GM23338 (cell line): ENCODE measurements at regions not wholly inside any gene's neighbourhood (a gene's known extent, or its start where the extent isn't known, plus 50 kb on each side); places are given as distances from the start of the nearest gene placed in this dataset.
"Not testable (repeated sequence)": the region's sequence is repeated elsewhere in the genome, so short reads cannot be mapped to it uniquely, and the experiment has no call there.

Source experiments
- ATAC-seq: fragments of 200-7000 bp; cut with Tn5 transposase; 3 replicates; pipeline ENCODE4 v1.9.1; 2020
- DNase-seq: peaks from one replicate; pipeline ENCODE4 v3.0.0-alpha.2; 2015; ENCODE audit warnings: low spot score
- H2AFZ ChIP-seq: fragments of 200-600 bp; sonication (generic); 2 replicates; pipeline ENCODE4 v1.8.0; 2016; ENCODE audit warnings: antibody characterized with exemption, mild to moderate bottlenecking, moderate library complexity
- H3F3A ChIP-seq: fragments of 200-600 bp; sonication (generic); replicated peaks from 2 replicates; pipeline ENCODE4 v1.8.0; 2017; ENCODE audit warnings: antibody characterized with exemption, mixed run types, low read depth
- H3K27ac ChIP-seq: fragments of 200-600 bp; sonication (generic); 2 replicates; pipeline ENCODE4 v1.6.1; 2016; ENCODE audit warnings: low read depth
- H3K27me3 ChIP-seq: fragments of 200-600 bp; sonication (generic); 2 replicates; pipeline ENCODE4 v1.8.0; 2016; ENCODE audit warnings: mild to moderate bottlenecking, mixed run types, moderate library complexity; ENCODE audit not compliant: insufficient read depth
- H3K36me3 ChIP-seq: fragments of 200-600 bp; sonication (generic); 2 replicates; pipeline ENCODE4 v1.8.0; 2016; ENCODE audit warnings: mild to moderate bottlenecking; ENCODE audit not compliant: insufficient read depth
- H3K4me1 ChIP-seq: fragments of 200-600 bp; sonication (generic); 2 replicates; pipeline ENCODE4 v1.8.0; 2016; ENCODE audit warnings: mild to moderate bottlenecking, moderate library complexity; ENCODE audit not compliant: insufficient read depth
- H3K4me2 ChIP-seq: fragments of 200-600 bp; sonication (generic); 2 replicates; pipeline ENCODE4 v1.7.1; 2017; ENCODE audit warnings: mixed run types
- H3K4me3 ChIP-seq: fragments of 200-600 bp; sonication (generic); 2 replicates; pipeline ENCODE4 v1.6.1; 2016; ENCODE audit warnings: mixed run types
- H3K79me2 ChIP-seq: fragments of 200-600 bp; sonication (generic); replicated peaks from 2 replicates; pipeline ENCODE4 v1.8.0; 2017; ENCODE audit warnings: mild to moderate bottlenecking; ENCODE audit not compliant: insufficient read depth
- H3K9me2 ChIP-seq: fragments of 200-600 bp; sonication (generic); 2 replicates; pipeline ENCODE4 v1.8.0; 2017; ENCODE audit not compliant: insufficient read depth
- H4K20me1 ChIP-seq: fragments of 200-600 bp; sonication (generic); replicated peaks from 2 replicates; pipeline ENCODE4 v1.8.0; 2017; ENCODE audit warnings: mild to moderate bottlenecking; ENCODE audit not compliant: insufficient read depth
- H3K27ac Mint-ChIP-seq: 2 replicates; pipeline ENCODE4 v1.8.0; 2020; ENCODE audit warnings: inconsistent platforms, mild to moderate bottlenecking, moderate library complexity, mixed read lengths
- H3K27me3 Mint-ChIP-seq: 3 replicates; pipeline ENCODE4 v1.8.0; 2022; ENCODE audit warnings: low read depth, mild to moderate bottlenecking, moderate library complexity, mixed read lengths, inconsistent platforms; ENCODE audit not compliant: insufficient read depth, poor library complexity
- H3K36me3 Mint-ChIP-seq: 3 replicates; pipeline ENCODE4 v1.8.0; 2021; ENCODE audit warnings: low read depth, mild to moderate bottlenecking, inconsistent platforms, moderate library complexity, mixed read lengths
- H3K4me1 Mint-ChIP-seq: 3 replicates; pipeline ENCODE4 v1.8.0; 2020; ENCODE audit warnings: mild to moderate bottlenecking, inconsistent platforms, mixed read lengths
- H3K4me3 Mint-ChIP-seq: 3 replicates; pipeline ENCODE4 v1.8.0; 2021; ENCODE audit warnings: moderate library complexity, mild to moderate bottlenecking, inconsistent platforms, mixed read lengths
- H3K9me3 Mint-ChIP-seq: 3 replicates; pipeline ENCODE4 v1.8.0; 2020; ENCODE audit warnings: moderate library complexity, mild to moderate bottlenecking, inconsistent platforms, mixed read lengths

- H4K20me1 ChIP-seq, H3K79me2 ChIP-seq, H3F3A ChIP-seq, H3K4me2 ChIP-seq, H3K36me3 ChIP-seq, H3K4me3 ChIP-seq, H3K27me3 ChIP-seq, H3K4me3 Mint-ChIP-seq, H2AFZ ChIP-seq, ATAC-seq, DNase-seq, H3K9me2 ChIP-seq, H3K4me1 ChIP-seq, H3K4me1 Mint-ChIP-seq, H3K27ac ChIP-seq, H3K27ac Mint-ChIP-seq: not testable (repeated sequence)
- Mint-ChIP-seq H3K9me3 (peaks cover 80% of the 10 kb centered on the region), H3K27me3 (peaks cover 11% of the 10 kb centered on the region), H3K36me3 (peaks cover 29% of the 10 kb centered on the region)
Measured at GRCh38 chr7:56828078-56828860, 304.0 kb downstream of the ZNF479 start.

GRCh38 chr7:56827539-56827938, 304.7 kb downstream of the ZNF479 start:
- not testable (repeated sequence) for H3K27ac Mint-ChIP-seq, H3K4me1 Mint-ChIP-seq, H3K27me3 ChIP-seq, H3F3A ChIP-seq, H3K4me3 Mint-ChIP-seq, H3K27ac ChIP-seq, H3K4me2 ChIP-seq, H3K4me3 ChIP-seq, H3K79me2 ChIP-seq, DNase-seq, H3K4me1 ChIP-seq, H3K9me2 ChIP-seq, ATAC-seq, H2AFZ ChIP-seq, H4K20me1 ChIP-seq, H3K36me3 ChIP-seq
- H3K36me3 Mint-ChIP-seq: peaks cover 29% of the 10 kb centered on the region
- H3K9me3 Mint-ChIP-seq: peaks cover 79% of the 10 kb centered on the region
- peaks cover 11% of the 10 kb centered on the region for H3K27me3 Mint-ChIP-seq

DNA sequence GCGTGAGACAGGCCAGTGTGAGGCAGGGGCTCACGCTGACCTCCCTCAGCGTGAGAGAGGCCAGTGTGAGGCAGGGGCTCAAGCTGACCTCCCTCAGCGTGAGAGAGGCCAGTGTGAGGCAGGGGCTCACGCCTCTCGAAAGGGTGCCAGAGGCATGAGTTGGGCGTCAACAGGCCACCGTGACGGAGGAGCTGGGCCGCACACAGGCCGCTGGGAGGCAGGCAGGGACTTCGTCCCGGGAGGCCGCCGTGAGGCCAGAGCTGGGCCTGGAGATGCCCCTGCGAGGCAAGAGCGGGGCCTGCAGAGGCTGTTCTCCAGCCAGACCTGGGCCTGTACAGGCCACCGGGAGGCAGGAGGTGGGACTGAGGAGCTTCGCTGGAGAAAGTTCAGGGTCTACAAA, 305.7 kb downstream of the ZNF479 start:
- H3K4me2 ChIP-seq, H4K20me1 ChIP-seq, H3F3A ChIP-seq, H3K36me3 ChIP-seq, ATAC-seq, H3K4me1 ChIP-seq, H3K79me2 ChIP-seq, H3K27me3 ChIP-seq, H3K4me3 Mint-ChIP-seq, H3K4me1 Mint-ChIP-seq, H3K4me3 ChIP-seq, DNase-seq, H3K27ac ChIP-seq, H2AFZ ChIP-seq, H3K9me2 ChIP-seq, H3K27ac Mint-ChIP-seq: not testable (repeated sequence)
- Mint-ChIP-seq H3K27me3 (peaks cover 11% of the 10 kb centered on the region), H3K36me3 (peaks cover 25% of the 10 kb centered on the region), H3K9me3 (peaks cover 71% of the 10 kb centered on the region)

- not testable (repeated sequence) for H3F3A ChIP-seq, H3K4me3 Mint-ChIP-seq, H4K20me1 ChIP-seq, H3K4me1 Mint-ChIP-seq, H3K4me2 ChIP-seq, ATAC-seq, H3K9me2 ChIP-seq, H3K36me3 ChIP-seq, H3K79me2 ChIP-seq, DNase-seq, H3K27ac ChIP-seq, H3K27ac Mint-ChIP-seq, H3K4me1 ChIP-seq, H2AFZ ChIP-seq, H3K4me3 ChIP-seq, H3K27me3 ChIP-seq
- Mint-ChIP-seq H3K9me3 (peaks cover 67% of the 10 kb centered on the region), H3K27me3 (peaks cover 11% of the 10 kb centered on the region), H3K36me3 (peaks cover 25% of the 10 kb centered on the region)
Measured at GRCh38 chr7:56825756-56826540, 306.3 kb downstream of the ZNF479 start.

DNA sequence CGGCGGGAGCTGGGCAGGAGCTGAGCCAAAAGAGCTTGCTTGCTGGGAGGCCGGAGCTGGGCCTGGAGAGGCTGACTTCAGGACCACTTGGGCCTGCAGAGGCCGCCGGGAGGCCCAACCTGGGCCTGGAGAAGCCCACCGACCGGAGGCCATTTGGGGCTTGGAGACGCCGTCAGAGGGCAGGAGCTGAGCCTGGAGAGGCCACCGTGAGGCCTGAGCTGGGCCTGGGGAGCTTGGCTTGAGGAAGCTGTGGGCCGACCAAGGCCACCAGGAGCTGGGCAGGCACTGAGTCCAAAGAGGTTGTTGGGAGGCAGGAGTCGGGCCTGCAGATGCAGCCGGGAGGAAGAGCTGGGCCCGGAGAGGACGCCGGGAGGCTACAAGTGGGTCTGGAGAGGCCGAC, 307.1 kb downstream of the ZNF479 start:
- not testable (repeated sequence) for H4K20me1 ChIP-seq, H3K4me1 Mint-ChIP-seq, H3K27ac ChIP-seq, ATAC-seq, H3K9me2 ChIP-seq, H3F3A ChIP-seq, H3K27ac Mint-ChIP-seq, H2AFZ ChIP-seq, H3K27me3 ChIP-seq, H3K79me2 ChIP-seq, H3K4me3 ChIP-seq, H3K36me3 ChIP-seq, DNase-seq, H3K4me3 Mint-ChIP-seq, H3K4me1 ChIP-seq, H3K4me2 ChIP-seq
- peaks cover 11% of the 10 kb centered on the region for H3K27me3 Mint-ChIP-seq
- peaks cover 22% of the 10 kb centered on the region for H3K36me3 Mint-ChIP-seq
- H3K9me3 Mint-ChIP-seq: peaks cover 59% of the 10 kb centered on the region

- not testable (repeated sequence) for H3K27me3 Mint-ChIP-seq, H3K4me1 Mint-ChIP-seq, H3K27me3 ChIP-seq, H3K4me1 ChIP-seq, H3K9me2 ChIP-seq, DNase-seq, H3K79me2 ChIP-seq, H3K4me3 Mint-ChIP-seq, H3K4me3 ChIP-seq, H2AFZ ChIP-seq, ATAC-seq, H4K20me1 ChIP-seq, H3K27ac Mint-ChIP-seq, H3K36me3 ChIP-seq, H3K27ac ChIP-seq, H3F3A ChIP-seq, H3K4me2 ChIP-seq
- peaks cover 52% of the 10 kb centered on the region for H3K9me3 Mint-ChIP-seq
- H3K36me3 Mint-ChIP-seq: peaks cover 17% of the 10 kb centered on the region
Measured at GRCh38 chr7:56823872-56824635, 308.2 kb downstream of the ZNF479 start.
